ENCODE measurements at regions not wholly inside any gene's neighbourhood (a gene's known extent, or its start where the extent isn't known, plus 50 kb on each side); places are given as distances from the start of the nearest gene placed in this dataset.

GRCh38 chr5:74082512-74083055 is 456.6 kb downstream of the ARHGEF28 start:
- Histone ChIP-seq H3K27me3 (ENCODE audit: insufficient read depth, low read length) (no peaks in the 10 kb centered on the region), H3K4me1 (ENCODE audit: insufficient read depth, low read length) (peaks cover 24% of the 10 kb centered on the region), H3K4me3 (ENCODE audit: low read length) (no peak overlapping the region), H3K36me3 (ENCODE audit: insufficient read depth, low read length) (no peaks in the 10 kb centered on the region), H2AFZ (ENCODE audit: low read depth, low read length) (no peak overlapping the region), H3K9me3 (ENCODE audit: low read length) (no peaks in the 10 kb centered on the region)

DNA sequence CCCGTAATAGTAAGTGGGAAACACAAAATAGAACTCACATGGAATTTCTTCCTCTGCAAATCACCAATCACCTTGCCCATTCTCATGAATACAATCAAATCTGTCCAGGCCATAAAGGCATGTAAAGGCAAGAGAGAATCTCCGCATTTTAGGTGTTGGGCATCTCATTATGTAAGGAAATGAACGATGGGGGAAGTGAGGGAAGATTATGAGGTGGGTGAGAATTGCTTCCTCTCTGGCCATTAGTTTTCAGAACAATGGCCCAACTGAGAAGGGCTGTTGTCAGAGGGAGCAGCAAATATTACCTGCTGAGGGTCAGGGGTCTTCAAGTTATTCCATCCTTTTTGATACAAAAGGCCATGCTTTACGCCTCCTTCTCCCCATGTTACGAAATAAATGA is 455.1 kb downstream of the ARHGEF28 start:
- Histone ChIP-seq H3K4me3 (ENCODE audit: low read length) (no peak overlapping the region), H3K36me3 (ENCODE audit: insufficient read depth, low read length) (no peaks in the 10 kb centered on the region), H2AFZ (ENCODE audit: low read depth, low read length) (no peak overlapping the region), H3K9me3 (ENCODE audit: low read length) (no peaks in the 10 kb centered on the region), H3K4me1 (ENCODE audit: insufficient read depth, low read length) (peaks cover 26% of the 10 kb centered on the region), H3K27me3 (ENCODE audit: insufficient read depth, low read length) (no peaks in the 10 kb centered on the region)

GRCh38 chr5:74079971-74080556 is 454.1 kb downstream of the ARHGEF28 start:
- Histone ChIP-seq H3K9me3 (ENCODE audit: low read length) (no peaks in the 10 kb centered on the region), H3K4me3 (ENCODE audit: low read length) (no peak overlapping the region), H2AFZ (ENCODE audit: low read depth, low read length) (no peak overlapping the region), H3K36me3 (ENCODE audit: insufficient read depth, low read length) (no peaks in the 10 kb centered on the region), H3K4me1 (ENCODE audit: insufficient read depth, low read length) (peaks cover 35% of the 10 kb centered on the region), H3K27me3 (ENCODE audit: insufficient read depth, low read length) (no peaks in the 10 kb centered on the region)

DNA sequence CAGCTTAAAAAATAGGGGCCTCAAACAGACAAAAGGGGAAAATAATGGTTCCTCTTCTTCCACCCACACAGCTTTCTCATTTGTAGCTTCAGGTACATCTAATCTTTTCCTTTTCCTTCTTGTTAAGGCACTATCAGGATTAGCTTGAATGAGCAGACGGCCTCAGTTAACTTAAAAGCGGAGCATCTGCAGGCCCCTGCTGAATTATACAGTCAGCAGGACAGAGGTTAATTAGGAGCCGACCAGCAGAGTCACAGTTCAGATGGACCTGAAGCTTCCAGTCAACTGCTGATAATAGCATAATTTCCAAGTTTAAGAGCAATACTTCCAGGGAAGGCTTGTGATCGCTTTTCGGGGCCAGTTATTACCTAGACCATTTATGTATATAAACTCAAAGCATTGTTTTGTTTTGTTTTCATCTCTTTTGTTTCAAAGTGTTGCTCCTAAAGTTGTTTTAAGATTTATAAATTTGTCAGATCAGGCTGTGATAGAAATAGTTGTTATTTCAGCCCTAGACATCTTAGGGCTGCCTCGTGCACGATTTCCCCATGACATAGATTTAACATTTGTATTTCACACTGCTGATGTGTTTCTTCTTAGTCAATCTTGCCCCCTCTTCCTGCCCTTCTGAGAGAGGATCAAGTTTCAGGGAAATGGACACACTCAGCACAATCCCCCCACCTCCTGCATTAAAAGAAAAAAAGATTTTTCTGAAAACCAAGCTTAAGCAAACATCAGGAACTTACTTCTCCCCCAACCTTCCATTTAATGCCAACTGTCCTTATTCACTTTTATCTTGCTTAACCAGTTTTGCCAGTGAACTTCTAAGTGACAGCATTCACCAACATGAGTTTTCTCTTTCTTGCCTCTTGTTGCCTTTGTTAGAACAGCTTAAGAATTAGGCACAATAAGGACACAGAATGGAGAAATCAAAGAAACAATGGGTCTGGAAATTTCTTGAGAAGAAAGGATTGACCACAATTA is 449.8 kb downstream of the ARHGEF28 start:
- H3K4me3 ChIP-seq (ENCODE audit: low read length): no peak overlapping the region
- H2AFZ ChIP-seq (ENCODE audit: low read depth, low read length): no peak overlapping the region

DNA sequence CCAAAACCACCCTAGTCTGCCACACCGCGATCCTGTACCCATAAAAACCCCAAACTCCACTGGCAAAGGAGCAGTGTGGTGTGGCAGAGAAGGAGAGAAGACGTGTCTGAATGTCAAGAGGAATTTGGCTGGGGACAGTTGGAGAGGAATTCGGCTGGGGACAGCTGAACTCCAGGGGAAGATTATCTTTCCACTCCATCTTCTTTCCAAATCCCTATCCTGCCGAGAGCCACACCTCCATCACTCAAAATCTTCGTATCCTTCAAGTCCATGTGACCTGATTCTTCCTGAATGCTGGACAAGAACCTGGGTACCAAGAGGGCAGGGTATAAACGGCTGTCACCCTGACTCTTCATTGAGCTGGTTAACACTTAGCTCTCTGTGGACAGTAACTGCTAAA is 448.1 kb downstream of the ARHGEF28 start:
- Histone ChIP-seq H3K4me1 (ENCODE audit: insufficient read depth, low read length) (peaks cover 22% of the 10 kb centered on the region), H2AFZ (ENCODE audit: low read depth, low read length) (no peak overlapping the region), H3K9me3 (ENCODE audit: low read length) (no peaks in the 10 kb centered on the region), H3K36me3 (ENCODE audit: insufficient read depth, low read length) (no peaks in the 10 kb centered on the region), H3K27me3 (ENCODE audit: insufficient read depth, low read length) (no peaks in the 10 kb centered on the region), H3K4me3 (ENCODE audit: low read length) (no peak overlapping the region)

More for the DNA sequence above, 449.8 kb downstream of the ARHGEF28 start:
- Histone ChIP-seq H3K9me3 (ENCODE audit: low read length) (no peaks in the 10 kb centered on the region), H3K27me3 (ENCODE audit: insufficient read depth, low read length) (no peaks in the 10 kb centered on the region), H3K4me1 (ENCODE audit: insufficient read depth, low read length) (peaks cover 33% of the 10 kb centered on the region), H3K36me3 (ENCODE audit: insufficient read depth, low read length) (no peaks in the 10 kb centered on the region)

DNA sequence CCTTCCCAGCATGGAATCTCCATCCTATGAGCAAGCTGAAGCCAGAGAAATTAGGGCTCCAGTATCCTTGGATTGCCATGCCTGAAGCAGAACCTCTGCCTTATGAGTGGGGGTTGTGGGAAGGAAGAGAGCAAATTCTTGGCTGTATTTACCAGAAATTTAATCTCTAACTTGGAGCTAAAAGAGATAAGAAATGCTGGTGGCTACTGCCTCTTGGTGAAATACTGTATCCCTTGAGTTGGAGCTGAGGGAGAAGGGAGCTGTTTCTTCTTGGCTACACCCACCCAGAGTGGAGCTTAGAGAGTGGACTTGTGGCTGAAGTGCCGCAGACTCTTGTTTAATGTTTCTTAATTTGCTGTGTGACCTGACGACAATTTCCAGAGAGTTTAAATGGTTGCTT is 447.3 kb downstream of the ARHGEF28 start:
- Histone ChIP-seq H3K36me3 (ENCODE audit: insufficient read depth, low read length) (no peaks in the 10 kb centered on the region), H3K4me3 (ENCODE audit: low read length) (no peak overlapping the region), H2AFZ (ENCODE audit: low read depth, low read length) (no peak overlapping the region), H3K9me3 (ENCODE audit: low read length) (no peaks in the 10 kb centered on the region), H3K4me1 (ENCODE audit: insufficient read depth, low read length) (peaks cover 22% of the 10 kb centered on the region), H3K27me3 (ENCODE audit: insufficient read depth, low read length) (no peaks in the 10 kb centered on the region)

- H3K36me3 ChIP-seq (ENCODE audit: insufficient read depth, low read length): no peaks in the 10 kb centered on the region
- H3K27me3 ChIP-seq (ENCODE audit: insufficient read depth, low read length): no peaks in the 10 kb centered on the region
- no peak overlapping the region for H3K4me3 ChIP-seq (ENCODE audit: low read length)
- no peak overlapping the region for H2AFZ ChIP-seq (ENCODE audit: low read depth, low read length)
- peaks cover 22% of the 10 kb centered on the region for H3K4me1 ChIP-seq (ENCODE audit: insufficient read depth, low read length)
- H3K9me3 ChIP-seq (ENCODE audit: low read length): no peaks in the 10 kb centered on the region
Measured at GRCh38 chr5:74072646-74073045, 446.6 kb downstream of the ARHGEF28 start.

GRCh38 chr5:74070766-74071165 is 444.8 kb downstream of the ARHGEF28 start:
- Histone ChIP-seq H3K4me3 (ENCODE audit: low read length) (no peak overlapping the region), H3K36me3 (ENCODE audit: insufficient read depth, low read length) (no peaks in the 10 kb centered on the region), H3K27me3 (ENCODE audit: insufficient read depth, low read length) (no peaks in the 10 kb centered on the region), H2AFZ (ENCODE audit: low read depth, low read length) (no peak overlapping the region), H3K9me3 (ENCODE audit: low read length) (no peaks in the 10 kb centered on the region), H3K4me1 (ENCODE audit: insufficient read depth, low read length) (peaks cover 15% of the 10 kb centered on the region)

- Histone ChIP-seq H3K4me3 (ENCODE audit: low read length) (no peak overlapping the region), H2AFZ (ENCODE audit: low read depth, low read length) (no peak overlapping the region), H3K27me3 (ENCODE audit: insufficient read depth, low read length) (no peaks in the 10 kb centered on the region), H3K9me3 (ENCODE audit: low read length) (no peaks in the 10 kb centered on the region), H3K4me1 (ENCODE audit: insufficient read depth, low read length) (peaks cover 6% of the 10 kb centered on the region), H3K36me3 (ENCODE audit: insufficient read depth, low read length) (no peaks in the 10 kb centered on the region)
Measured at GRCh38 chr5:74069741-74070140, 443.7 kb downstream of the ARHGEF28 start.

DNA sequence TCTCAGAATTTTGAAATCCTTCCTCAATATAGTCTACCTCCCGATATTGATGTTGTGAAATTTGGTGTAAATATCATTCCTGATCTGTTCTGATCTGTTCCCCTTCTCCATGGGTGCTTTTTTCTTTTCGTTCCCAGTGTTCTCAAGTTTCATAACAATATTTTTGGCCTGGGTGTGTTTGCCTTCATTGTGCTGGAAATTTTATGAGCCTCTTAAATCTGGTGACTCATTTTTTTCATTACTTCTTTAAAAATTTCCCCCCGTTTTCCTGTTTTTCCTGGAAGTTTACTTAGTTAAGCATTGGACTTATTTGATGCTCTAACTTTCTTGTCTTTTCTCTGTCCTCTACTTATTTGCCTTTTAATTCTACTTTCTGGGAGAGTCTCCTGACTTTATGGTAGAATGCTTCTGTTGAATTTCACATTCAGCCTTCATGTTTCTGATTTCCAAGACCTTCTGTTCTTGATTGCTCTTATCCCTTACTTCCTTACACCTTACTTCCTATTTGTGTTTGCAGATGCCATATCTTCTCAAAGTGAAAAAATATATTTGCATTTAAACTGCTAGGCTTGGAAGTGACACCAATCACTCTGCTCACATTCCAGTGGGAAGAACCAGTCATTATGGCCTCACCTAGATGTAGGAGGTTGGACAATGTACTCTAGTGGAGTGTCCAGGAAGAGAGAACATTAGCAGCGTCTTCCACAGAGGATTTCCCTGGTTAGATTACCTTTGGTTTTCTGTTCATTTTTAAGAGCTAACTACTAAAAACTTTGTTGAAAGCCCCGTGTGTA is 441.9 kb downstream of the ARHGEF28 start:
- H2AFZ ChIP-seq (ENCODE audit: low read depth, low read length): no peak overlapping the region
- no peaks in the 10 kb centered on the region for H3K4me1 ChIP-seq (ENCODE audit: insufficient read depth, low read length)
- H3K4me3 ChIP-seq (ENCODE audit: low read length): no peak overlapping the region
- no peaks in the 10 kb centered on the region for H3K9me3 ChIP-seq (ENCODE audit: low read length)
- H3K27me3 ChIP-seq (ENCODE audit: insufficient read depth, low read length): no peaks in the 10 kb centered on the region
- no peaks in the 10 kb centered on the region for H3K36me3 ChIP-seq (ENCODE audit: insufficient read depth, low read length)

- Histone ChIP-seq H2AFZ (ENCODE audit: low read depth, low read length) (no peak overlapping the region), H3K4me1 (ENCODE audit: insufficient read depth, low read length) (no peaks in the 10 kb centered on the region), H3K36me3 (ENCODE audit: insufficient read depth, low read length) (no peaks in the 10 kb centered on the region), H3K27me3 (ENCODE audit: insufficient read depth, low read length) (no peaks in the 10 kb centered on the region), H3K9me3 (ENCODE audit: low read length) (no peaks in the 10 kb centered on the region), H3K4me3 (ENCODE audit: low read length) (no peak overlapping the region)
Measured at GRCh38 chr5:74064911-74065310, 438.9 kb downstream of the ARHGEF28 start.

DNA sequence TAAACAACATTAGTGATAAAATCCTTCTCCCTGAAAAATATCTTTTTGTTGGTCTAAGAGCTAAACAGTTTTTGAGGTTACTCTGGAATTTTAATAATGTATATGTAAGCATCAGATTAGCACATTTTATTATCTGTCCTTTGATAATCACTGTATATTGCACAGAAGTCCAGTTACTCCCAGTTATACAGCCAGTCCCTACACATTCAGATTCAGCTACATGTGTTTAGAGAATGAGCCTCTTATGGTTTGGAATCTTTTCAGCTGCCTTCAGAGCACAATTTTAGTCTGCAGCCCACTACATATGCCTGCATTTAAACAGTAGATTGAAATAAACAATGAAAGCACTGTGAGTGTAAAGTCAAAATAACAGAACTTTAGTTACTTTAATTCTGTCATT is 438.2 kb downstream of the ARHGEF28 start:
- H3K27me3 ChIP-seq (ENCODE audit: insufficient read depth, low read length): no peaks in the 10 kb centered on the region
- no peak overlapping the region for H3K4me3 ChIP-seq (ENCODE audit: low read length)
- no peaks in the 10 kb centered on the region for H3K4me1 ChIP-seq (ENCODE audit: insufficient read depth, low read length)
- H3K9me3 ChIP-seq (ENCODE audit: low read length): no peaks in the 10 kb centered on the region
- H3K36me3 ChIP-seq (ENCODE audit: insufficient read depth, low read length): no peaks in the 10 kb centered on the region
- H2AFZ ChIP-seq (ENCODE audit: low read depth, low read length): no peak overlapping the region

- H3K4me1 ChIP-seq (ENCODE audit: insufficient read depth, low read length): no peaks in the 10 kb centered on the region
- no peak overlapping the region for H2AFZ ChIP-seq (ENCODE audit: low read depth, low read length)
- H3K36me3 ChIP-seq (ENCODE audit: insufficient read depth, low read length): no peaks in the 10 kb centered on the region
- H3K9me3 ChIP-seq (ENCODE audit: low read length): no peaks in the 10 kb centered on the region
- H3K4me3 ChIP-seq (ENCODE audit: low read length): no peak overlapping the region
- H3K27me3 ChIP-seq (ENCODE audit: insufficient read depth, low read length): no peaks in the 10 kb centered on the region
Measured at GRCh38 chr5:74063821-74064220, 437.8 kb downstream of the ARHGEF28 start.

All from neuron (in vitro differentiated cells).